Upper lobe of left lung (tissue), 4 donors: ENCODE measurements at regions not wholly inside any gene's neighbourhood (a gene's known extent, or its start where the extent isn't known, plus 50 kb on each side); places are given as distances from the start of the nearest gene placed in this dataset.

ENCODE experiments used
- EP300 ChIP-seq, 4 donors: sonication (generic); formaldehyde crosslinking; IDR thresholded peaks; one replicate each; pipeline ENCODE4 v1.5.1; 2017; ENCODE audit warnings: antibody characterized with exemption in 4 of 4, control low read depth in 2 of 4
- POLR2AphosphoS5 ChIP-seq, 2 donors: sonication (generic); formaldehyde crosslinking; IDR thresholded peaks; one replicate each; pipeline ENCODE4 v1.5.1; 2017; ENCODE audit warnings: antibody characterized with exemption in 2 of 2
- TF ChIP-seq, protein P1 (sequence below), 6 experiments: fragments of 450-650 bp in 4 of 6; fragments of 200-600 bp in 2 of 6; sonication (generic) in 2 of 6; IDR thresholded peaks; one replicate each; pipeline ENCODE4 v1.5.1; 2016 to 2019; ENCODE audit warnings: antibody characterized with exemption in 6 of 6

DNA sequence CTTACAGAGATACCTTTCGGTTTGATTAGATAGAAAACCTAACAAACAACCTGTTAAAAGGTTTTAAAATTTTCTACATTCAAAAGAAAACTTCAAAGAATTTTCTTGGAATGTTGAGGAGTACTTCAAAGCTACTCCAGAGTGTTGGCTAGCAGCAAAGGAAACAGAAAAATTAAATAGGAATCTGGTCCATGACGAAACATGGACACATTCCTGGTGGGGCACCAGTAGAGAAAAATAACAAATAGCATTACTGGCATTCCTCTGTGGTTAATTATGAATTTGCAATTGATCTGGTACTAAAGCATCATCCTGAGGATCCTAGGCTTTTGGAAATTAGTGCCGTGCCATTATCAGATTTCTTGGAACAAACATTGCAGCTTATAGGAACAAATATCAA is 59.5 kb upstream of the DPPA4 start:
- TF ChIP-seq, protein P1, sequence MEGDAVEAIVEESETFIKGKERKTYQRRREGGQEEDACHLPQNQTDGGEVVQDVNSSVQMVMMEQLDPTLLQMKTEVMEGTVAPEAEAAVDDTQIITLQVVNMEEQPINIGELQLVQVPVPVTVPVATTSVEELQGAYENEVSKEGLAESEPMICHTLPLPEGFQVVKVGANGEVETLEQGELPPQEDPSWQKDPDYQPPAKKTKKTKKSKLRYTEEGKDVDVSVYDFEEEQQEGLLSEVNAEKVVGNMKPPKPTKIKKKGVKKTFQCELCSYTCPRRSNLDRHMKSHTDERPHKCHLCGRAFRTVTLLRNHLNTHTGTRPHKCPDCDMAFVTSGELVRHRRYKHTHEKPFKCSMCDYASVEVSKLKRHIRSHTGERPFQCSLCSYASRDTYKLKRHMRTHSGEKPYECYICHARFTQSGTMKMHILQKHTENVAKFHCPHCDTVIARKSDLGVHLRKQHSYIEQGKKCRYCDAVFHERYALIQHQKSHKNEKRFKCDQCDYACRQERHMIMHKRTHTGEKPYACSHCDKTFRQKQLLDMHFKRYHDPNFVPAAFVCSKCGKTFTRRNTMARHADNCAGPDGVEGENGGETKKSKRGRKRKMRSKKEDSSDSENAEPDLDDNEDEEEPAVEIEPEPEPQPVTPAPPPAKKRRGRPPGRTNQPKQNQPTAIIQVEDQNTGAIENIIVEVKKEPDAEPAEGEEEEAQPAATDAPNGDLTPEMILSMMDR (IDR thresholded peaks at IDR 0.05), result no peak
- TF ChIP-seq POLR2AphosphoS5 (IDR thresholded peaks at IDR 0.05) (no peak), EP300 (IDR thresholded peaks at IDR 0.05) (no peak)
